ENCODE measurements at regions not wholly inside any gene's neighbourhood (a gene's known extent, or its start where the extent isn't known, plus 50 kb on each side); places are given as distances from the start of the nearest gene placed in this dataset.

- TF ChIP-seq, protein P1, sequence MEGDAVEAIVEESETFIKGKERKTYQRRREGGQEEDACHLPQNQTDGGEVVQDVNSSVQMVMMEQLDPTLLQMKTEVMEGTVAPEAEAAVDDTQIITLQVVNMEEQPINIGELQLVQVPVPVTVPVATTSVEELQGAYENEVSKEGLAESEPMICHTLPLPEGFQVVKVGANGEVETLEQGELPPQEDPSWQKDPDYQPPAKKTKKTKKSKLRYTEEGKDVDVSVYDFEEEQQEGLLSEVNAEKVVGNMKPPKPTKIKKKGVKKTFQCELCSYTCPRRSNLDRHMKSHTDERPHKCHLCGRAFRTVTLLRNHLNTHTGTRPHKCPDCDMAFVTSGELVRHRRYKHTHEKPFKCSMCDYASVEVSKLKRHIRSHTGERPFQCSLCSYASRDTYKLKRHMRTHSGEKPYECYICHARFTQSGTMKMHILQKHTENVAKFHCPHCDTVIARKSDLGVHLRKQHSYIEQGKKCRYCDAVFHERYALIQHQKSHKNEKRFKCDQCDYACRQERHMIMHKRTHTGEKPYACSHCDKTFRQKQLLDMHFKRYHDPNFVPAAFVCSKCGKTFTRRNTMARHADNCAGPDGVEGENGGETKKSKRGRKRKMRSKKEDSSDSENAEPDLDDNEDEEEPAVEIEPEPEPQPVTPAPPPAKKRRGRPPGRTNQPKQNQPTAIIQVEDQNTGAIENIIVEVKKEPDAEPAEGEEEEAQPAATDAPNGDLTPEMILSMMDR (IDR thresholded peaks at IDR 0.05; ENCODE audit: insufficient read depth, low read length, poor library complexity, severe bottlenecking) = no peak
Measured at GRCh38 chrX:78493180-78493579, 165.8 kb upstream of the CYSLTR1 start.

DNA sequence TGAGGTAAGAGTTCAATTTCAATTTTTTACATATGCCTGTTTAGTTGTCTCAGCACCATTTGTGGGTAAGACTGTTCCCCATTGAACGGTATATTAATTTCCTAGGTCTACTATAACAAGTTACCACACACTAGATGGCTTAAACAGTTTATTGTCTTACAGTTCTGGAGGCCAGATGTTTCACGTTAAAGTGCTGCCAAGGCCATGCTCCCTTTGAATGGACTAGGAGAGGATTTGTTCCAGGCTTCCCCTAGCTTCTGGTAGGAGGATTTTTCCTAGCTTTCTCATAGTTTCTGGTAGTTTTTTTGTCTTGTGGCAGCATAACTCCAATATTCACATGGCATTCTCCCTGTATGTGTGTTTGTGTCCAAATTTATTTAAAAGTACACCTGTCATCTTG is 149.3 kb upstream of the CYSLTR1 start:
- Histone ChIP-seq H3K27me3 (replicated peaks; ENCODE audit: control insufficient read depth, insufficient read depth, low read length) (no peaks in the 10 kb centered on the region), H3K4me3 (replicated peaks; ENCODE audit: low read depth, low read length) (no peak overlapping the region), H3K36me3 (ENCODE audit: control insufficient read depth, insufficient read depth, low read length) (no peaks in the 10 kb centered on the region)
- DNase-seq (ENCODE audit: extremely low read depth, insufficient read length) = no peak
- TF ChIP-seq, protein P1 (IDR thresholded peaks at IDR 0.05; ENCODE audit: insufficient read depth, low read length, poor library complexity, severe bottlenecking) = no peak

More at GRCh38 chrX:78493180-78493579, 165.8 kb upstream of the CYSLTR1 start:
- Histone ChIP-seq H3K36me3 (ENCODE audit: control insufficient read depth, insufficient read depth, low read length) (no peaks in the 10 kb centered on the region), H3K4me3 (replicated peaks; ENCODE audit: low read depth, low read length) (no peak overlapping the region), H3K27me3 (replicated peaks; ENCODE audit: control insufficient read depth, insufficient read depth, low read length) (no peaks in the 10 kb centered on the region)
- no peak for DNase-seq (ENCODE audit: extremely low read depth, insufficient read length)

- TF ChIP-seq, protein P1 (IDR thresholded peaks at IDR 0.05; ENCODE audit: insufficient read depth, low read length, poor library complexity, severe bottlenecking) = no peak
- H3K27me3 ChIP-seq (replicated peaks; ENCODE audit: control insufficient read depth, insufficient read depth, low read length) = no peaks in the 10 kb centered on the region
- no peaks in the 10 kb centered on the region for H3K36me3 ChIP-seq (ENCODE audit: control insufficient read depth, insufficient read depth, low read length)
- no peak overlapping the region for H3K4me3 ChIP-seq (replicated peaks; ENCODE audit: low read depth, low read length)
- DNase-seq (ENCODE audit: extremely low read depth, insufficient read length) = peak; percentile 1
Measured at GRCh38 chrX:78456909-78457308, 129.5 kb upstream of the CYSLTR1 start.

- DNase-seq (ENCODE audit: extremely low read depth, insufficient read length) = no peak
- TF ChIP-seq, protein P1 (IDR thresholded peaks at IDR 0.05; ENCODE audit: insufficient read depth, low read length, poor library complexity, severe bottlenecking) = no peak
- no peak overlapping the region for H3K4me3 ChIP-seq (replicated peaks; ENCODE audit: low read depth, low read length)
- no peaks in the 10 kb centered on the region for H3K36me3 ChIP-seq (ENCODE audit: control insufficient read depth, insufficient read depth, low read length)
- H3K27me3 ChIP-seq (replicated peaks; ENCODE audit: control insufficient read depth, insufficient read depth, low read length) = no peaks in the 10 kb centered on the region
Measured at GRCh38 chrX:78455901-78456300, 128.5 kb upstream of the CYSLTR1 start.

GRCh38 chrX:78452356-78452755 is 124.9 kb upstream of the CYSLTR1 start:
- H3K27me3 ChIP-seq (replicated peaks; ENCODE audit: control insufficient read depth, insufficient read depth, low read length) = no peaks in the 10 kb centered on the region
- no peak overlapping the region for H3K4me3 ChIP-seq (replicated peaks; ENCODE audit: low read depth, low read length)
- no peak for DNase-seq (ENCODE audit: extremely low read depth, insufficient read length)
- no peaks in the 10 kb centered on the region for H3K36me3 ChIP-seq (ENCODE audit: control insufficient read depth, insufficient read depth, low read length)
- TF ChIP-seq, protein P1 (IDR thresholded peaks at IDR 0.05; ENCODE audit: insufficient read depth, low read length, poor library complexity, severe bottlenecking) = no peak

DNA sequence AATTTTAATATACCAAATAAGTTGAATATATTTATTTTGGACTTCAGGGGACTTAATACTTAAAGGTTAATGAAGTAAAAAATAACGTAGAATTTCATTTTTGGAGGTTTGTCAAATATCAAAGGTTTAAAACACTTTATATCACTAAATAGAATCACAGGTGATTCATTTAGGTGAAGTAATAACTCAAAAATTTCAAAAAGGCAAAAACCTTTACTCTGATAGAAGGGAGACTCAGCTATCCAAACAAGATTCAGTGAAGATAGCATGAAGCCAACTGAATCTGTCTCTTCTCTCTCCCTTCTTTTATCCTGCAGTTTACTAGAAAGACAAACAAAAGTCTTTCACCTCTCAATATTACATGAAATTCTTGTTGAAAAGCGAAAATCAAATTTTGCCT is 110.2 kb upstream of the CYSLTR1 start:
- Histone ChIP-seq H3K36me3 (ENCODE audit: control insufficient read depth, insufficient read depth, low read length) (no peaks in the 10 kb centered on the region), H3K4me3 (replicated peaks; ENCODE audit: low read depth, low read length) (no peak overlapping the region), H3K27me3 (replicated peaks; ENCODE audit: control insufficient read depth, insufficient read depth, low read length) (no peaks in the 10 kb centered on the region)
- TF ChIP-seq, protein P1 (IDR thresholded peaks at IDR 0.05; ENCODE audit: insufficient read depth, low read length, poor library complexity, severe bottlenecking) = no peak
- no peak for DNase-seq (ENCODE audit: extremely low read depth, insufficient read length)
